Esophagus mucosa (tissue), 1 donor: ENCODE measurements at regions not wholly inside any gene's neighbourhood (a gene's known extent, or its start where the extent isn't known, plus 50 kb on each side); places are given as distances from the start of the nearest gene placed in this dataset.

Source experiments
- ATAC-seq: fragments of 200-7000 bp; cut with Tn5 transposase; one replicate; pipeline ENCODE4 v1.9.1; 2020
- donor health status: DM: yes; HTN: yes; CAD: no.

GRCh38 chr17:27396045-27396444 lies 60.2 kb upstream of the KSR1 start:
- no peak for ATAC-seq

GRCh38 chr17:27396941-27397340 lies 59.3 kb upstream of the KSR1 start:
- ATAC-seq: no peak

- ATAC-seq: no peak
Observed at GRCh38 chr17:27398691-27399090, 57.6 kb upstream of the KSR1 start.

GRCh38 chr17:27400991-27401390 lies 55.3 kb upstream of the KSR1 start:
- no peak for ATAC-seq

GRCh38 chr17:27402943-27403342 lies 53.3 kb upstream of the KSR1 start:
- no peak for ATAC-seq

GRCh38 chr17:27403480-27404005 lies 52.7 kb upstream of the KSR1 start:
- ATAC-seq: no peak

- no peak for ATAC-seq
Observed at GRCh38 chr17:27404676-27405075, 51.6 kb upstream of the KSR1 start.
